Peyer's patch (tissue), 4 donors: ENCODE measurements at regions not wholly inside any gene's neighbourhood (a gene's known extent, or its start where the extent isn't known, plus 50 kb on each side); places are given as distances from the start of the nearest gene placed in this dataset.

Experiments used
- CTCF ChIP-seq, 6 experiments: fragments of 450-650 bp in 4 of 6; fragments of 200-600 bp in 2 of 6; sonication (generic) in 1 of 6; IDR thresholded peaks; one replicate each; pipeline ENCODE4 v1.5.1; 2017 to 2019; ENCODE audit warnings: antibody characterized with exemption in 6 of 6, mild to moderate bottlenecking in 3 of 6, moderate library complexity in 1 of 6
- POLR2A ChIP-seq, 2 donors: fragments of 450-650 bp; IDR thresholded peaks; one replicate each; pipeline ENCODE4 v1.5.1; 2017; ENCODE audit warnings: antibody characterized with exemption in 2 of 2, mild to moderate bottlenecking in 2 of 2, moderate library complexity in 2 of 2

GRCh38 chr6:2505624-2506023 lies 245.1 kb downstream of the MYLK4 start:
- TF ChIP-seq CTCF (IDR thresholded peaks at IDR 0.05) (no peak), POLR2A (IDR thresholded peaks at IDR 0.05) (no peak)
